ENCODE measurements at regions not wholly inside any gene's neighbourhood (a gene's known extent, or its start where the extent isn't known, plus 50 kb on each side); places are given as distances from the start of the nearest gene placed in this dataset.

GRCh38 chr5:58261605-58262004 lies 198.3 kb downstream of the PLK2 start:
- no peak for DNase-seq (ENCODE audit: low spot score)
- TF ChIP-seq, protein P1, sequence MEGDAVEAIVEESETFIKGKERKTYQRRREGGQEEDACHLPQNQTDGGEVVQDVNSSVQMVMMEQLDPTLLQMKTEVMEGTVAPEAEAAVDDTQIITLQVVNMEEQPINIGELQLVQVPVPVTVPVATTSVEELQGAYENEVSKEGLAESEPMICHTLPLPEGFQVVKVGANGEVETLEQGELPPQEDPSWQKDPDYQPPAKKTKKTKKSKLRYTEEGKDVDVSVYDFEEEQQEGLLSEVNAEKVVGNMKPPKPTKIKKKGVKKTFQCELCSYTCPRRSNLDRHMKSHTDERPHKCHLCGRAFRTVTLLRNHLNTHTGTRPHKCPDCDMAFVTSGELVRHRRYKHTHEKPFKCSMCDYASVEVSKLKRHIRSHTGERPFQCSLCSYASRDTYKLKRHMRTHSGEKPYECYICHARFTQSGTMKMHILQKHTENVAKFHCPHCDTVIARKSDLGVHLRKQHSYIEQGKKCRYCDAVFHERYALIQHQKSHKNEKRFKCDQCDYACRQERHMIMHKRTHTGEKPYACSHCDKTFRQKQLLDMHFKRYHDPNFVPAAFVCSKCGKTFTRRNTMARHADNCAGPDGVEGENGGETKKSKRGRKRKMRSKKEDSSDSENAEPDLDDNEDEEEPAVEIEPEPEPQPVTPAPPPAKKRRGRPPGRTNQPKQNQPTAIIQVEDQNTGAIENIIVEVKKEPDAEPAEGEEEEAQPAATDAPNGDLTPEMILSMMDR (IDR thresholded peaks at IDR 0.05; ENCODE audit: extremely low read depth, missing control alignments) = no peak

- DNase-seq (ENCODE audit: low spot score) = no peak
- TF ChIP-seq, protein P1 (IDR thresholded peaks at IDR 0.05; ENCODE audit: extremely low read depth, missing control alignments) = no peak
Observed at GRCh38 chr5:58260243-58260642, 199.6 kb downstream of the PLK2 start.

DNA sequence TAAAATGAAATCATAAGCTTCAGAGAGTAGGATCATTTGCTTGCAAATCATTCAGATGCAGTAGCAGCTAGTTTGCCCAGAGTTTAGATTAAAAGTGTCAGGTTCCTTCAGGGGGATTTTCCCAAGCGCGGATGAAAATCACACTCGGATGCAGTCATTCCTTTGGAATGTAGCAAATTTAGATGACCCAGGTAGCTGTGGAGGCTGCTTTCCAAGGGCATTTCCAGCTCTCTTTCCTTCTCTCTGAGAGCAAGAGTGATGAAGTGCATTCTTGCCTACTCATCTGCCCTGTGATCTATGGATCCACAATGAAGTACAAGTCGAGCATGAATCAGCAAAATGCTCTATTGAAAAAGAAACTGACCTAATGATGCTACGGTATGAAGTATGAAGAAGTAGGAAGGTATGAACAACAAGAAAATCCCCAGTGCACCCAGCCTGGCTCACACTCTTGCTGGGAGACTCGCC lies 200.2 kb downstream of the PLK2 start:
- TF ChIP-seq, protein P1 (IDR thresholded peaks at IDR 0.05; ENCODE audit: extremely low read depth, missing control alignments) = no peak
- DNase-seq (ENCODE audit: low spot score) = no peak

GRCh38 chr5:58258984-58259684 lies 200.8 kb downstream of the PLK2 start:
- TF ChIP-seq, protein P1 (IDR thresholded peaks at IDR 0.05; ENCODE audit: extremely low read depth, missing control alignments) = no peak
- DNase-seq (ENCODE audit: low spot score) = no peak

- TF ChIP-seq, protein P1 (IDR thresholded peaks at IDR 0.05; ENCODE audit: extremely low read depth, missing control alignments) = no peak
- DNase-seq (ENCODE audit: low spot score) = no peak
Observed at GRCh38 chr5:58255970-58256369, 203.9 kb downstream of the PLK2 start.

DNA sequence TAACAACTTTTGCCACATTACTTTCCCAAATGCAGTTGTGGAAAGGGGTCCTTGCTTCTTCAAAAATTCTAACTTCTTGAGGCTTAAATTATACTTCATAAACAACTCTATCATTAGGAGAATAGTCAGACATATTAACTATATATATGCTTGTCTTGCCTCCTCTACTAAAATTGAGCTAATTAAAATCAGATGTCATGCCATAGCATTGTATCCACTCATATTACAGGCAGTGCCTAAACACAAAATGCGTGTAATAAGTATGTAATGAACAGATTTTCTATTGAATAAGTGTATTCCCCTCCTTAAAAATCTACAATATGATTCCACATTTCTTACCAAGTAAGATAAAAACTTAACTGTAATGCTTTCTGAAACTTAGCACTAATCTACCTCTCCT lies 204.5 kb downstream of the PLK2 start:
- TF ChIP-seq, protein P1 (IDR thresholded peaks at IDR 0.05; ENCODE audit: extremely low read depth, missing control alignments) = no peak
- no peak for DNase-seq (ENCODE audit: low spot score)

GRCh38 chr5:58248221-58248620 lies 211.7 kb downstream of the PLK2 start:
- DNase-seq (ENCODE audit: low spot score) = no peak
- TF ChIP-seq, protein P1 (IDR thresholded peaks at IDR 0.05; ENCODE audit: extremely low read depth, missing control alignments) = no peak

All from GM20000 (cell line).